Peyer's patch (tissue), 4 donors: ENCODE measurements at regions not wholly inside any gene's neighbourhood (a gene's known extent, or its start where the extent isn't known, plus 50 kb on each side); places are given as distances from the start of the nearest gene placed in this dataset.
"Not testable (repeated sequence)": the region's sequence is repeated elsewhere in the genome, so short reads cannot be mapped to it uniquely, and the experiment has no call there.

Source experiments
- POLR2A ChIP-seq, 2 donors: fragments of 450-650 bp; IDR thresholded peaks; one replicate each; pipeline ENCODE4 v1.5.1; 2017; ENCODE audit warnings: antibody characterized with exemption in 2 of 2, mild to moderate bottlenecking in 2 of 2, moderate library complexity in 2 of 2
- TF ChIP-seq, protein P1 (sequence below), 6 experiments: fragments of 450-650 bp in 4 of 6; fragments of 200-600 bp in 2 of 6; sonication (generic) in 1 of 6; IDR thresholded peaks; one replicate each; pipeline ENCODE4 v1.5.1; 2017 to 2019; ENCODE audit warnings: antibody characterized with exemption in 6 of 6, mild to moderate bottlenecking in 3 of 6, moderate library complexity in 1 of 6

DNA sequence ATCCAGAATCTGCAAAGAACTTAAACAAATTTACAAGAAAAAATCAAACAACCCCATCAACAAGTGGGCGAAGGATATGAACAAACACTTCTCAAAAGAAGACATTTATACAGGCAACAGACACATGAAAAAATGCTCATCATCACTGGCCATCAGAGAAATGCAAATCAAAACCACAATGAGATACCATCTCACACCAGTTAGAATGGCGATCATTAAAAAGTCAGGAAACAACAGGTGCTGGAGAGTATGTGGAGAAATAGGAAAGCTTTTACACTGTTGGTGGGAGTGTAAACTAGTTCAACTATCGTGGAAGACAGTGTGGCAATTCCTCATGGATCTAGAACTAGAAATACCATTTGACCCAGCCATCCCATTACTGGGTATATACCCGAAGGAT lies 121.4 kb upstream of the RGS6 start:
- TF ChIP-seq, protein P1, sequence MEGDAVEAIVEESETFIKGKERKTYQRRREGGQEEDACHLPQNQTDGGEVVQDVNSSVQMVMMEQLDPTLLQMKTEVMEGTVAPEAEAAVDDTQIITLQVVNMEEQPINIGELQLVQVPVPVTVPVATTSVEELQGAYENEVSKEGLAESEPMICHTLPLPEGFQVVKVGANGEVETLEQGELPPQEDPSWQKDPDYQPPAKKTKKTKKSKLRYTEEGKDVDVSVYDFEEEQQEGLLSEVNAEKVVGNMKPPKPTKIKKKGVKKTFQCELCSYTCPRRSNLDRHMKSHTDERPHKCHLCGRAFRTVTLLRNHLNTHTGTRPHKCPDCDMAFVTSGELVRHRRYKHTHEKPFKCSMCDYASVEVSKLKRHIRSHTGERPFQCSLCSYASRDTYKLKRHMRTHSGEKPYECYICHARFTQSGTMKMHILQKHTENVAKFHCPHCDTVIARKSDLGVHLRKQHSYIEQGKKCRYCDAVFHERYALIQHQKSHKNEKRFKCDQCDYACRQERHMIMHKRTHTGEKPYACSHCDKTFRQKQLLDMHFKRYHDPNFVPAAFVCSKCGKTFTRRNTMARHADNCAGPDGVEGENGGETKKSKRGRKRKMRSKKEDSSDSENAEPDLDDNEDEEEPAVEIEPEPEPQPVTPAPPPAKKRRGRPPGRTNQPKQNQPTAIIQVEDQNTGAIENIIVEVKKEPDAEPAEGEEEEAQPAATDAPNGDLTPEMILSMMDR (IDR thresholded peaks at IDR 0.05): not testable (repeated sequence)
- not testable (repeated sequence) for TF ChIP-seq POLR2A (IDR thresholded peaks at IDR 0.05)
